ENCODE measurements at regions not wholly inside any gene's neighbourhood (a gene's known extent, or its start where the extent isn't known, plus 50 kb on each side); places are given as distances from the start of the nearest gene placed in this dataset. TPM values are rescaled to one million over a fixed set of nuclear protein-coding genes. Genes with fewer than 3 reads are reported as not detected.

DNA sequence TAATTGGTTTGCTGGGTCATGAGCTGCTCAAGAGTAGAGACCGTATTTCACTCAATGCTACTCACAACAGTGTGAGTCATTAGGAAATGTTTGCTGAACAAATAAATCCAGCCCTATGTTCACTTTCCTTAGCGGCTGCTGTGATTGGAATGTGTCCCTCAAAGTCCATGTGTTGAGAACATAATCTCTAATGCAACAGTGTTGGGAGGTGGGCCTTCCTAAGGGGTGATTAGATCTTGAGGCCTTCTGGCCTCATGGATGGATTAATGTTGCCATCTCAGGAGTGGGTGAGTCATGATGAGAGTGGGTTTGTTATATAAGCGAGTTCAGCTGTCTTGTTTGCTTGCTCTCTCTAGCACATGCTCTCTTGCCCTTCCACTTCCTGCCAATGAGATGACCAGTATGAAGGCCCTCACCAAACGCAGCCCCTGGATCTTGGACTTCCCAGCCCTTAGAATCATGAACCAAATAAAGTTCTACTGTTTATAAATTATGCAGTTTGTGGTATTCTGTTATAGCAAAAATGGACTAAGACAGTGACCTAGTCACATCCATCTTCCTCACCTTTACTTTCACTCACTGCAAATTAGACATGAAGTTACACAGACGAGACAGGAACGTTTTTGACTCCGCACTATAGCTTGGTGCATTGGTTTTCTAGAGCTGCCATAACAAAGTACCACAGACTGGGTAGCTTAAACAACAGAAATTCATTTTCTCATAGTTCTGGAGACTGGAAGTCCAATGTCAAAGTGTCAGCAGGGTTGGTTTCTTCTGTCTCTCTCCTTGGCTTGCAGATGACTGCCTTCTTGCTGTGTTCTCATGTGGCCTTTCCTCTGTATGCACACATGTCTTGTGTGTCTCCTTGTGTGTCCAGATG lies 50.9 kb upstream of the FAM169A start:
- Histone ChIP-seq H3K4me3 (ENCODE audit: control extremely low read depth in 1 of 5, extremely low read depth in 1 of 5, insufficient read depth in 1 of 5, low read depth in 2 of 5, low read length in 4 of 5) (no peak overlapping the region), H4K20me1 (ENCODE audit: control insufficient read depth, insufficient read depth, low read length, poor library complexity, severe bottlenecking) (no peaks in the 10 kb centered on the region), H3K9me3 (ENCODE audit: control extremely low read depth in 1 of 3, control insufficient read depth in 2 of 3, insufficient read depth in 1 of 3, low read length in 2 of 3) (no peaks in the 10 kb centered on the region), H3K27me3 (replicated peaks in 1 of 4; ENCODE audit: control extremely low read depth in 1 of 4, control insufficient read depth in 3 of 4, insufficient read depth in 4 of 4, low read length in 3 of 4) (peaks cover 0 to 5% (median 0%) of the 10 kb centered on the region in 4 experiments), H3K9ac (ENCODE audit: low read length) (no peak overlapping the region), H3K27ac (ENCODE audit: low read length in 2 of 2) (no peak overlapping the region), H2AFZ (ENCODE audit: insufficient read depth, low read depth, low read length, poor library complexity, severe bottlenecking) (no peak overlapping the region), H3K4me2 (replicated peaks; ENCODE audit: low read depth, low read length, poor library complexity, severe bottlenecking) (no peak overlapping the region), H3K4me1 (ENCODE audit: control insufficient read depth in 2 of 2, insufficient read depth in 2 of 2, low read length in 2 of 2) (no peaks in the 10 kb centered on the region), H3K79me2 (ENCODE audit: control insufficient read depth, insufficient read depth, low read length) (no peaks in the 10 kb centered on the region), H3K36me3 (replicated peaks in 1 of 2; ENCODE audit: control extremely low read depth in 1 of 2, control insufficient read depth in 1 of 2, extremely low read depth in 1 of 2, insufficient read depth in 2 of 2, low read length in 1 of 2) (no peaks in the 10 kb centered on the region)
- ChIA-PET CTCF (no interaction called here), POLR2A (no interaction called here)
- TF ChIP-seq, protein P1, sequence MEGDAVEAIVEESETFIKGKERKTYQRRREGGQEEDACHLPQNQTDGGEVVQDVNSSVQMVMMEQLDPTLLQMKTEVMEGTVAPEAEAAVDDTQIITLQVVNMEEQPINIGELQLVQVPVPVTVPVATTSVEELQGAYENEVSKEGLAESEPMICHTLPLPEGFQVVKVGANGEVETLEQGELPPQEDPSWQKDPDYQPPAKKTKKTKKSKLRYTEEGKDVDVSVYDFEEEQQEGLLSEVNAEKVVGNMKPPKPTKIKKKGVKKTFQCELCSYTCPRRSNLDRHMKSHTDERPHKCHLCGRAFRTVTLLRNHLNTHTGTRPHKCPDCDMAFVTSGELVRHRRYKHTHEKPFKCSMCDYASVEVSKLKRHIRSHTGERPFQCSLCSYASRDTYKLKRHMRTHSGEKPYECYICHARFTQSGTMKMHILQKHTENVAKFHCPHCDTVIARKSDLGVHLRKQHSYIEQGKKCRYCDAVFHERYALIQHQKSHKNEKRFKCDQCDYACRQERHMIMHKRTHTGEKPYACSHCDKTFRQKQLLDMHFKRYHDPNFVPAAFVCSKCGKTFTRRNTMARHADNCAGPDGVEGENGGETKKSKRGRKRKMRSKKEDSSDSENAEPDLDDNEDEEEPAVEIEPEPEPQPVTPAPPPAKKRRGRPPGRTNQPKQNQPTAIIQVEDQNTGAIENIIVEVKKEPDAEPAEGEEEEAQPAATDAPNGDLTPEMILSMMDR (IDR thresholded peaks at IDR 0.05): no peak
- no peak for TF ChIP-seq EZH2 (IDR thresholded peaks at IDR 0.05; ENCODE audit: borderline replicate concordance, insufficient read depth, low read depth, low read length, poor library complexity, severe bottlenecking)
- Mint-ChIP-seq H3K9me3 (ENCODE audit: insufficient read depth) (no peaks in the 10 kb centered on the region), H3K27me3 (peaks cover 12% of the 10 kb centered on the region), H3K4me3 (no peak overlapping the region), H3K27ac (no peak overlapping the region), H3K4me1 (no peaks in the 10 kb centered on the region)
- intact Hi-C loops (cut with micrococcal nuclease): loop anchor here (10.0 kb wide), 1 partner anchor 1012 kb away; no protein-coding TSS in a partner anchor
- WGBS (ENCODE audit: insufficient coverage): 100% methylated on average over 4 of the region's 7 CpGs
- ATAC-seq (ENCODE audit: low read depth) (no peak), DNase-seq (no peak)

Small RNAs in the stretch of these regions (small RNA-seq; reads per million reads assigned to genes)
- not detected for gene AC116337.2 (ENCODE audit: insufficient read length, low read depth, low replicate concordance)
